ENCODE measurements at regions not wholly inside any gene's neighbourhood (a gene's known extent, or its start where the extent isn't known, plus 50 kb on each side); places are given as distances from the start of the nearest gene placed in this dataset.

DNA sequence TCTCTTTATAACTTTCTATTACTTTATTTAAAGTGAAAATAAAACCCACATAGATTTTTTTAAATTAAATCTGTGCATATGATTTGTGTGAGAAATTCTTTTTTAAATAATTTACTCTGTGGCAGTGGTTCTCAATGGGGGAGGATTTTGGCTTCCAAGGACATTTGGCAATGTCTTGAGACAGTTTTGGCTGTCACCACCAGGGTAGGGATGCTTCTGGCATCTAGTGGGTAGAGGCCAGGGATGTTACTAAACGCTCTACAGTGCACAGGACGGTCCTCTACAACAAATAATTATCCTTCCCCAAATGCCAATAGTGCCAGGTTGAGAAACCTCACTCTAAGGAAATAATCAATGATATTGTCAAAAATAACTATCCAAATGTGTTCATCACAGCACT is 177.9 kb upstream of the CCNG1 start:
- no peaks in the 10 kb centered on the region for H3K9me3 ChIP-seq (ENCODE audit: low read depth)
- no peaks in the 10 kb centered on the region for H3K9me2 ChIP-seq (replicated peaks; ENCODE audit: insufficient read depth)
- no peak for DNase-seq (ENCODE audit: low spot score)
- TF ChIP-seq EZH2 (IDR thresholded peaks at IDR 0.05; ENCODE audit: borderline replicate concordance): no peak
- TF ChIP-seq EZH2phosphoT487 (IDR thresholded peaks at IDR 0.05; ENCODE audit: low read depth, severe bottlenecking, unreplicated experiment): no peak
- TF ChIP-seq, protein P1, sequence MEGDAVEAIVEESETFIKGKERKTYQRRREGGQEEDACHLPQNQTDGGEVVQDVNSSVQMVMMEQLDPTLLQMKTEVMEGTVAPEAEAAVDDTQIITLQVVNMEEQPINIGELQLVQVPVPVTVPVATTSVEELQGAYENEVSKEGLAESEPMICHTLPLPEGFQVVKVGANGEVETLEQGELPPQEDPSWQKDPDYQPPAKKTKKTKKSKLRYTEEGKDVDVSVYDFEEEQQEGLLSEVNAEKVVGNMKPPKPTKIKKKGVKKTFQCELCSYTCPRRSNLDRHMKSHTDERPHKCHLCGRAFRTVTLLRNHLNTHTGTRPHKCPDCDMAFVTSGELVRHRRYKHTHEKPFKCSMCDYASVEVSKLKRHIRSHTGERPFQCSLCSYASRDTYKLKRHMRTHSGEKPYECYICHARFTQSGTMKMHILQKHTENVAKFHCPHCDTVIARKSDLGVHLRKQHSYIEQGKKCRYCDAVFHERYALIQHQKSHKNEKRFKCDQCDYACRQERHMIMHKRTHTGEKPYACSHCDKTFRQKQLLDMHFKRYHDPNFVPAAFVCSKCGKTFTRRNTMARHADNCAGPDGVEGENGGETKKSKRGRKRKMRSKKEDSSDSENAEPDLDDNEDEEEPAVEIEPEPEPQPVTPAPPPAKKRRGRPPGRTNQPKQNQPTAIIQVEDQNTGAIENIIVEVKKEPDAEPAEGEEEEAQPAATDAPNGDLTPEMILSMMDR (IDR thresholded peaks at IDR 0.05; ENCODE audit: poor library complexity): no peak
- no peaks in the 10 kb centered on the region for H3K79me2 ChIP-seq
- H3K27ac ChIP-seq: no peak overlapping the region
- H4K20me1 ChIP-seq (ENCODE audit: insufficient read depth, poor library complexity, severe bottlenecking): no peaks in the 10 kb centered on the region
- WGBS (ENCODE audit: low lambda C conversion rate, missing lambda C conversion rate): 83% methylated on average over 2 of the region's 2 CpGs
- no peak overlapping the region for H3K4me3 ChIP-seq
- H3K27me3 ChIP-seq: no peaks in the 10 kb centered on the region
- no peaks in the 10 kb centered on the region for H3K4me1 ChIP-seq (ENCODE audit: insufficient read depth)
- H3K4me2 ChIP-seq: no peak overlapping the region
- no peaks in the 10 kb centered on the region for H3K36me3 ChIP-seq (replicated peaks; ENCODE audit: insufficient read depth, low read depth)
- no peak overlapping the region for H2AFZ ChIP-seq

DNA sequence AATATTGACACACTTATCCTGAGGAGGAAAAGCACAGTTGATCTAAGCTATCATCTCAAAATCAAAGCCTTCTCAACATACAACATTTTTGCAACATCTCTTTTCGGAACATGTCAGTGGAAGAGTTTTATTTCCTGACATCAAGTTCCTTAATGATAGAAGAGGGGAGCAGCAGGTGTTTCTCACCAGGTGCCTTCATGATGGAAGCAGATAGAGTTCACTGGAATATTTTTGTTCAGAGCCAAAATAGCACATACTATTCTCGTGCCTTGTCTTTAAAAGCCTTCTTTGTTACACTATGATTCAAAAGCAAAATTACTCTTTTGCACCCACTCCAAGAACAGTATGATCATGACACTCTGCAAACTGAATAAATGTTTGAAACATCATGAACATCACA is 176.9 kb upstream of the CCNG1 start:
- Histone ChIP-seq H3K27ac (no peak overlapping the region), H3K9me3 (ENCODE audit: low read depth) (no peaks in the 10 kb centered on the region), H3K4me2 (no peak overlapping the region), H3K4me1 (ENCODE audit: insufficient read depth) (no peaks in the 10 kb centered on the region), H2AFZ (no peak overlapping the region), H3K79me2 (no peaks in the 10 kb centered on the region), H3K36me3 (replicated peaks; ENCODE audit: insufficient read depth, low read depth) (no peaks in the 10 kb centered on the region), H3K4me3 (no peak overlapping the region), H4K20me1 (ENCODE audit: insufficient read depth, poor library complexity, severe bottlenecking) (no peaks in the 10 kb centered on the region), H3K9me2 (replicated peaks; ENCODE audit: insufficient read depth) (no peaks in the 10 kb centered on the region), H3K27me3 (no peaks in the 10 kb centered on the region)
- WGBS (ENCODE audit: low lambda C conversion rate, missing lambda C conversion rate): 93% methylated on average over 2 of the region's 2 CpGs
- TF ChIP-seq, protein P1 (IDR thresholded peaks at IDR 0.05; ENCODE audit: poor library complexity): no peak
- no peak for TF ChIP-seq EZH2phosphoT487 (IDR thresholded peaks at IDR 0.05; ENCODE audit: low read depth, severe bottlenecking, unreplicated experiment)
- no peak for TF ChIP-seq EZH2 (IDR thresholded peaks at IDR 0.05; ENCODE audit: borderline replicate concordance)
- DNase-seq (ENCODE audit: low spot score): no peak

DNA sequence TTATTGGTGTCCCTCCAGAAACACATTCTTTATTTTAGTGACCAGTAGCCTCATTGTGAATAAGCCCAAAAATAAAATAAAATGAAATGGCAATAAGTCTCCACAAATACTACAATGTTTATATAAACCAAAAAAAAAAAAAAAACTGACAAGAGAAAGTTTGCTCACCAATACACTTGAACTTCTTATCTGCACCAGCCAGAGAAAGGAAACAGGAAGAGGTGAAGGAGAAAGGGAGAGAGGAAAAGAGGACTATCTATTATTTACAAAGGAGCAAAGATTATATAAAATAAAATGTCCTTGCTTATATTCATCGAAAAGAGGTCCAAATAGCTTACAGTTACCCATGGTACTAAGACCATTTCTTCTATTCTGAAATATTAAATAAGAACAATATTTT is 176.4 kb upstream of the CCNG1 start:
- Histone ChIP-seq H3K9me2 (replicated peaks; ENCODE audit: insufficient read depth) (no peaks in the 10 kb centered on the region), H3K36me3 (replicated peaks; ENCODE audit: insufficient read depth, low read depth) (no peaks in the 10 kb centered on the region), H2AFZ (no peak overlapping the region), H3K79me2 (no peaks in the 10 kb centered on the region), H3K27me3 (no peaks in the 10 kb centered on the region), H3K27ac (no peak overlapping the region), H3K4me2 (no peak overlapping the region), H3K9me3 (ENCODE audit: low read depth) (no peaks in the 10 kb centered on the region), H3K4me3 (no peak overlapping the region), H4K20me1 (ENCODE audit: insufficient read depth, poor library complexity, severe bottlenecking) (no peaks in the 10 kb centered on the region), H3K4me1 (ENCODE audit: insufficient read depth) (no peaks in the 10 kb centered on the region)
- WGBS (ENCODE audit: low lambda C conversion rate, missing lambda C conversion rate): 0% methylated on average over 1 of the region's 1 CpG
- TF ChIP-seq EZH2 (IDR thresholded peaks at IDR 0.05; ENCODE audit: borderline replicate concordance) (no peak), EZH2phosphoT487 (IDR thresholded peaks at IDR 0.05; ENCODE audit: low read depth, severe bottlenecking, unreplicated experiment) (no peak)
- TF ChIP-seq, protein P1 (IDR thresholded peaks at IDR 0.05; ENCODE audit: poor library complexity): no peak
- no peak for DNase-seq (ENCODE audit: low spot score)
